Type B pancreatic cell (in vitro differentiated cells): ENCODE measurements at regions not wholly inside any gene's neighbourhood (a gene's known extent, or its start where the extent isn't known, plus 50 kb on each side); places are given as distances from the start of the nearest gene placed in this dataset.

Experiments
- DNase-seq: peaks from one replicate; pipeline ENCODE4 v3.0.0; 2021; ENCODE audit warnings: mixed read lengths; ENCODE audit not compliant: unreplicated experiment; ENCODE audit errors: extremely low spot score
- H3K27ac Mint-ChIP-seq: 2 replicates; pipeline ENCODE4 v1.8.0; 2021; ENCODE audit warnings: mild to moderate bottlenecking, mixed read lengths
- H3K27me3 Mint-ChIP-seq: 2 replicates; pipeline ENCODE4 v1.8.0; 2021; ENCODE audit warnings: mixed read lengths
- H3K36me3 Mint-ChIP-seq: 2 replicates; pipeline ENCODE4 v1.8.0; 2021; ENCODE audit warnings: mixed read lengths
- H3K4me1 Mint-ChIP-seq: one replicate; pipeline ENCODE4 v1.8.0; 2021; ENCODE audit warnings: mixed read lengths; ENCODE audit not compliant: unreplicated experiment
- H3K4me3 Mint-ChIP-seq: 2 replicates; pipeline ENCODE4 v1.8.0; 2021; ENCODE audit warnings: mild to moderate bottlenecking, mixed read lengths
- H3K9me3 Mint-ChIP-seq: 2 replicates; pipeline ENCODE4 v1.8.0; 2021; ENCODE audit warnings: mixed read lengths
- CTCF ChIP-seq: fragments of 200-600 bp; sonication (generic); conservative IDR thresholded peaks from 2 replicates; pipeline ENCODE4 v1.5.0; 2021; ENCODE audit warnings: antibody characterized with exemption, mild to moderate bottlenecking

- no peak overlapping the region for H3K4me3 Mint-ChIP-seq
Observed at GRCh38 chr5:112573441-112573840, 154.4 kb upstream of the EPB41L4A start.

GRCh38 chr5:112574536-112574935 is 155.5 kb upstream of the EPB41L4A start:
- Mint-ChIP-seq H3K4me1 (no peaks in the 10 kb centered on the region), H3K27me3 (no peaks in the 10 kb centered on the region), H3K4me3 (no peak overlapping the region), H3K27ac (no peak overlapping the region), H3K36me3 (no peaks in the 10 kb centered on the region), H3K9me3 (peaks cover 4% of the 10 kb centered on the region)
- no peak for DNase-seq
- TF ChIP-seq CTCF, result no peak

More at GRCh38 chr5:112573441-112573840, 154.4 kb upstream of the EPB41L4A start:
- H3K27ac Mint-ChIP-seq, result no peak overlapping the region
- H3K27me3 Mint-ChIP-seq, result no peaks in the 10 kb centered on the region
- H3K9me3 Mint-ChIP-seq, result peaks cover 4% of the 10 kb centered on the region
- H3K36me3 Mint-ChIP-seq, result no peaks in the 10 kb centered on the region
- no peak for TF ChIP-seq CTCF
- DNase-seq, result no peak
- H3K4me1 Mint-ChIP-seq, result no peaks in the 10 kb centered on the region

- H3K27me3 Mint-ChIP-seq, result no peaks in the 10 kb centered on the region
- no peak for DNase-seq
- no peaks in the 10 kb centered on the region for H3K4me1 Mint-ChIP-seq
- no peaks in the 10 kb centered on the region for H3K36me3 Mint-ChIP-seq
- TF ChIP-seq CTCF, result no peak
- H3K4me3 Mint-ChIP-seq, result no peak overlapping the region
- peaks cover 4% of the 10 kb centered on the region for H3K9me3 Mint-ChIP-seq
- no peak overlapping the region for H3K27ac Mint-ChIP-seq
Observed at GRCh38 chr5:112576298-112576925, 157.3 kb upstream of the EPB41L4A start.

- Mint-ChIP-seq H3K9me3 (peaks cover 4% of the 10 kb centered on the region), H3K27me3 (no peaks in the 10 kb centered on the region), H3K27ac (no peak overlapping the region), H3K36me3 (no peaks in the 10 kb centered on the region), H3K4me1 (no peaks in the 10 kb centered on the region), H3K4me3 (no peak overlapping the region)
- DNase-seq, result no peak
- TF ChIP-seq CTCF, result no peak
Observed at GRCh38 chr5:112579599-112580170, 158.0 kb upstream of the APC start.

- H3K4me1 Mint-ChIP-seq, result no peaks in the 10 kb centered on the region
- H3K27ac Mint-ChIP-seq, result no peak overlapping the region
- peaks cover 4% of the 10 kb centered on the region for H3K9me3 Mint-ChIP-seq
- H3K4me3 Mint-ChIP-seq, result no peak overlapping the region
- no peaks in the 10 kb centered on the region for H3K27me3 Mint-ChIP-seq
- no peak for TF ChIP-seq CTCF
- DNase-seq, result no peak
- no peaks in the 10 kb centered on the region for H3K36me3 Mint-ChIP-seq
Observed at GRCh38 chr5:112581811-112582320, 155.8 kb upstream of the APC start.
